ACC112 (cell line): ENCODE measurements at regions not wholly inside any gene's neighbourhood (a gene's known extent, or its start where the extent isn't known, plus 50 kb on each side); places are given as distances from the start of the nearest gene placed in this dataset.

Source experiments
- H2AFZ ChIP-seq: fragments of 200-600 bp; sonication (generic); one replicate; pipeline ENCODE4 v1.6.0; 2017; ENCODE audit warnings: antibody characterized with exemption, low read length; ENCODE audit not compliant: unreplicated experiment
- H3K27ac ChIP-seq: fragments of 200-600 bp; sonication (generic); 2 replicates; pipeline ENCODE4 v1.5.1; 2014; ENCODE audit warnings: low read depth, mild to moderate bottlenecking, antibody characterized with exemption, low read length, moderate library complexity
- H3K27me3 ChIP-seq: fragments of 200-600 bp; sonication (generic); 2 replicates; pipeline ENCODE4 v1.6.1; 2014; ENCODE audit warnings: mild to moderate bottlenecking, antibody characterized with exemption, low read length, moderate library complexity, mixed read lengths; ENCODE audit not compliant: insufficient read depth
- H3K36me3 ChIP-seq: fragments of 200-600 bp; sonication (generic); 2 replicates; pipeline ENCODE4 v1.6.1; 2016; ENCODE audit warnings: mild to moderate bottlenecking, antibody characterized with exemption, low read length, moderate library complexity, mixed read lengths; ENCODE audit not compliant: insufficient read depth
- H3K4me1 ChIP-seq: fragments of 200-600 bp; sonication (generic); one replicate; pipeline ENCODE4 v1.6.1; 2016; ENCODE audit warnings: low read length, mixed read lengths; ENCODE audit not compliant: insufficient read depth, unreplicated experiment, control insufficient read depth
- H3K4me3 ChIP-seq: fragments of 200-600 bp; sonication (generic); 2 replicates; pipeline ENCODE4 v1.5.1; 2014; ENCODE audit warnings: mild to moderate bottlenecking, low read depth, low read length
- H3K79me2 ChIP-seq: fragments of 200-600 bp; sonication (generic); one replicate; pipeline ENCODE4 v1.6.0; 2016; ENCODE audit warnings: low read length; ENCODE audit not compliant: control insufficient read depth, unreplicated experiment, insufficient read depth

DNA sequence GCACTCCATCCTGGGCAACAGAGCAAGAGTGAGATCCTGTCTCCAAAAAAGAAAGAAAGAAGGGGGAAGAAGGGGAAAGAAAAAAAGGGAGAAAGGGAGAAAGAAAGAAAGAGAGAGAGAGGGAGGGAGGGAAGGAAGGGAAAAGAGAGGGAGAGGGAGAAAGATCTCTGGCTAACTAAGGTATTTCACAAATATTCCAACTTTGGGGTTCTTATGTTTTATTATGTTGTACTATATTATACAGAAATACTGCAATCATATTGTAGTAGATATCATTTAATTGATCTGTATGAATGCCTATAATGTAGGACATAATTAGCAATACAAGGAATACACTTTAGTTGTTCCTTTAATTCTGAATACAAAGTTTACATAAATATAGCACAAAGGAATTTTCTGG is 70.1 kb upstream of the STAM2 start:
- Histone ChIP-seq H3K27me3 (peaks cover 4% of the 10 kb centered on the region; the same call in 1 of the 2 replicates), H3K27ac (no peak overlapping the region), H3K4me1 (peaks cover 5% of the 10 kb centered on the region), H3K4me3 (no peak overlapping the region), H2AFZ (no peak overlapping the region), H3K79me2 (no peaks in the 10 kb centered on the region), H3K36me3 (no peaks in the 10 kb centered on the region)

- Histone ChIP-seq H3K79me2 (no peaks in the 10 kb centered on the region), H3K27ac (no peak overlapping the region), H3K4me1 (peaks cover 2% of the 10 kb centered on the region), H2AFZ (no peak overlapping the region), H3K4me3 (no peak overlapping the region), H3K27me3 (peaks cover 12% of the 10 kb centered on the region; the same call in 1 of the 2 replicates), H3K36me3 (no peaks in the 10 kb centered on the region)
Observed at GRCh38 chr2:152246686-152247336, 71.2 kb upstream of the STAM2 start.

DNA sequence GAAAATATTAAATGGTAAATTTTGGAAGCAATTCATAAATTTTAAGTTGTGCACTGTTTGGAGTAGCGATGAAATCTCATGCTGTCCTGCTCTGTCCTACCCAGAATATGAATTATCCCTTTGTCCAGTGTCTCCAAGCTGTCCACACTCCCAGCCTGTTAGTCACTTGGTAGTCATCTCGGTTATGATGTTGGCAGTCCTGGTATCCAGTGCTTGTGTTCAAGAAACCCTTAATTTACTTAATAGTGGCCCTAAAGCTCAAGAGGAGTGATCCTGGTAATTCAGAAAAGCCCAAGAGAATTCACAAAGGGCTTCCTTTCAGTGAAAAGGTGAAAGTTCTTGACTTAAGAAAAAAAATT is 71.8 kb upstream of the STAM2 start:
- H3K4me1 ChIP-seq, result no peaks in the 10 kb centered on the region
- H3K27me3 ChIP-seq, result peaks cover 12% of the 10 kb centered on the region; the same call in 1 of the 2 replicates
- H3K27ac ChIP-seq, result no peak overlapping the region
- no peak overlapping the region for H3K4me3 ChIP-seq
- H2AFZ ChIP-seq, result no peak overlapping the region
- no peaks in the 10 kb centered on the region for H3K79me2 ChIP-seq
- no peaks in the 10 kb centered on the region for H3K36me3 ChIP-seq

GRCh38 chr2:152250421-152251100 is 75.0 kb upstream of the STAM2 start:
- no peaks in the 10 kb centered on the region for H3K79me2 ChIP-seq
- peaks cover 12% of the 10 kb centered on the region; the same call in 1 of the 2 replicates for H3K27me3 ChIP-seq
- no peak overlapping the region for H3K4me3 ChIP-seq
- H3K4me1 ChIP-seq, result no peaks in the 10 kb centered on the region
- no peaks in the 10 kb centered on the region for H3K36me3 ChIP-seq
- H3K27ac ChIP-seq, result no peak overlapping the region
- no peak overlapping the region for H2AFZ ChIP-seq

DNA sequence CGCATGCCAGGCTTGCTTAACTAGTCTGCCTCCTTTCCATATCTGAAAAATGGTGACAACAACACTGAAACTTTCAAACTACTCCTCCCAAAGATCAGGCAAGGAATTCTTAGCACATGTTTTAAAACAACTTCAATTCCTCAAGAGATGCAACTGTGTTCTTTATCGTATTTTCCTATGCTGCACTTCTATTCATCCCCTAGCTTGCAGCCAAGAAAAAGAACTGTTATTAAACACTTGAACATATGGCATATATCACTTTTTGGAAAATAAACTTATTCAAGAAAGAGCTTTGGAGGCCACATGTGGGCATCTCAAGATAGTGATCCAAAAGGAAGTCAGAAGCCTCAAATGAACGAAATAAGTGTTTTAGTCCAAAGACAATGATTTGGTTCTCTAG is 75.6 kb upstream of the STAM2 start:
- H3K27me3 ChIP-seq, result peaks cover 12% of the 10 kb centered on the region; the same call in 1 of the 2 replicates
- H3K27ac ChIP-seq, result no peak overlapping the region
- H3K36me3 ChIP-seq, result no peaks in the 10 kb centered on the region
- H3K4me3 ChIP-seq, result no peak overlapping the region
- no peak overlapping the region for H2AFZ ChIP-seq
- no peaks in the 10 kb centered on the region for H3K79me2 ChIP-seq
- H3K4me1 ChIP-seq, result no peaks in the 10 kb centered on the region

DNA sequence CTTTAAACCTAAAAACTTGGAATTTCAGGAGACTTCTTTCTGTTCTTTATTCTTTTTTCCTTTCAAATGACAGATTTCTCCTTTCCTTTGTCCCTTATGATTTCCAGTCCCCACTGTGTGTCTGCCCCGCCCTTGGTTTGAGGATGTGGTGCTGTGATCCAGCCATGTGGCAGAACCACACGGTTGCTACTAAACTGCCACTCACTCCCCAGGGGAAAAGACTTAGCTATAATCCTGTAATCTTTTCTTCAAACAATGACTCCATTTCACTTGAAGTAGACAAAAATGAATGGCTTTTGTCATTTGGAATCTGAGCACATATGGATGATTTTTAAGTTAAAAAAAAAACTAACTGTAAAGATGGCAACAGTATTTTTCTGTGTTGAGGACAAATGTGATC is 76.2 kb upstream of the STAM2 start:
- Histone ChIP-seq H3K36me3 (no peaks in the 10 kb centered on the region), H3K4me1 (no peaks in the 10 kb centered on the region), H3K27me3 (peaks cover 12% of the 10 kb centered on the region; the same call in 1 of the 2 replicates), H2AFZ (no peak overlapping the region), H3K79me2 (no peaks in the 10 kb centered on the region), H3K27ac (no peak overlapping the region), H3K4me3 (no peak overlapping the region)

DNA sequence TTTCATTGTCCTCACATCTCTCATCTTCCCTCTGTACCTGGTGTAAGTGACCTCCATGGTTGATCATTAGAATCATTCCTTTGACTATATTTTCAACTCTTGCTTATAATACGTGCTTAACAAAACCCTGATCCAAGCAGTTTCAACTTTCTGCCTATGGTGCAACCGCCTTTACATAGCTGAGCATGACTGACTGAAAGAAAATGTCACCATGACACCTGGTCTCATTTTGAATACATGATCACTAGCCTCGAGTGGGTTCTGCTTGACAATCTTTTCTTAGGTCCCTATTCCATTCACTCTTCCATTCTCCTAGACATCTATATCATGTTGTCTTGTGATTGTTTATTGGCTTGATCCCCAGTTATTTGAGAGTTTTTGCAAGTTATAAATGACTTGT is 78.9 kb upstream of the STAM2 start:
- H3K36me3 ChIP-seq, result no peaks in the 10 kb centered on the region
- no peaks in the 10 kb centered on the region for H3K4me1 ChIP-seq
- peaks cover 12% of the 10 kb centered on the region; the same call in 1 of the 2 replicates for H3K27me3 ChIP-seq
- no peaks in the 10 kb centered on the region for H3K79me2 ChIP-seq
- no peak overlapping the region for H3K27ac ChIP-seq
- H2AFZ ChIP-seq, result no peak overlapping the region
- H3K4me3 ChIP-seq, result no peak overlapping the region

DNA sequence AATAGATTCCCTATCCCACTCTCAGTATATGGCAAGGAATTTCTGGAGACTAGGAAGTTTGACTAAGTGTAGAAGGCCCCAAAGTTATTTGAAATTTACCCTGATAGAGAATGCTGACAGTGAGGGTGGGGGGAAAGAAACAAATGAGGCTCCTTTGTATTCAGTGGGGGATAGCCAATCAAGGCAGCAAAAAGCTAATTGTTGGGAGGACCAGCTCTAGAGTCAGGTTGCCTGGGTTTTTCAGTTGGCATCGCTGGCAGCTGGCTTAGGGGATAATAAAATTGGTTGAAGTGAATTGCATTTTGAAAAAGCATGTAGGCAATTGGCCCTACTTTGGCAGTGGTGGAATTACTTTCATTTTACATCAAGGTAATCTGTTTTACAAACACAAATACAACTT is 79.4 kb upstream of the STAM2 start:
- H2AFZ ChIP-seq, result no peak overlapping the region
- peaks cover 12% of the 10 kb centered on the region; the same call in 1 of the 2 replicates for H3K27me3 ChIP-seq
- H3K27ac ChIP-seq, result no peak overlapping the region
- H3K79me2 ChIP-seq, result no peaks in the 10 kb centered on the region
- H3K36me3 ChIP-seq, result no peaks in the 10 kb centered on the region
- no peaks in the 10 kb centered on the region for H3K4me1 ChIP-seq
- H3K4me3 ChIP-seq, result no peak overlapping the region

DNA sequence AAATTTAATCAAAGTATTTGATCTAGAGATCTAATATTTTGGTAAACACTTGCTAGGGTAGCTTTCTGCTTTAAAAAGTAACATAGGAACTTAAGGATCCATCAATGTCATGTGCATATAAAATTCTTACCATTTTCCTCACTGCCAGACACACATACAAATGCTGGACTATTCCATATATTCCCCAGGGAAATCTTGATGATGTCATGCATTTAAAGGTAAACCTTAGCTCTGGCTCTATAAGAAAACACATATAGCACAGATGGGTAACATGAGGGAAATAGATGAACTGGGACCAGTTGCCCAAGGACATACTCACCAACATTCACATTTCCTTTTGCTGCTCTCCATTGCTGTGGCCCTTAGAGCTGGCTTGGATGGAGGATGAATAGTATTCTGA is 79.1 kb upstream of the FMNL2 start:
- no peak overlapping the region for H2AFZ ChIP-seq
- no peak overlapping the region for H3K27ac ChIP-seq
- H3K4me3 ChIP-seq, result no peak overlapping the region
- H3K4me1 ChIP-seq, result no peaks in the 10 kb centered on the region
- H3K79me2 ChIP-seq, result no peaks in the 10 kb centered on the region
- H3K27me3 ChIP-seq, result peaks cover 6% of the 10 kb centered on the region; the same call in 1 of the 2 replicates
- no peaks in the 10 kb centered on the region for H3K36me3 ChIP-seq

- H3K79me2 ChIP-seq, result no peaks in the 10 kb centered on the region
- no peak overlapping the region for H2AFZ ChIP-seq
- H3K36me3 ChIP-seq, result no peaks in the 10 kb centered on the region
- H3K4me1 ChIP-seq, result no peaks in the 10 kb centered on the region
- H3K27ac ChIP-seq, result no peak overlapping the region
- no peaks in the 10 kb centered on the region for H3K27me3 ChIP-seq
- H3K4me3 ChIP-seq, result no peak overlapping the region
Observed at GRCh38 chr2:152260939-152261338, 74.0 kb upstream of the FMNL2 start.

GRCh38 chr2:152263911-152264310 is 71.1 kb upstream of the FMNL2 start:
- H3K4me1 ChIP-seq, result no peaks in the 10 kb centered on the region
- H3K36me3 ChIP-seq, result no peaks in the 10 kb centered on the region
- no peaks in the 10 kb centered on the region for H3K79me2 ChIP-seq
- no peak overlapping the region for H2AFZ ChIP-seq
- no peaks in the 10 kb centered on the region for H3K27me3 ChIP-seq
- no peak overlapping the region for H3K27ac ChIP-seq
- H3K4me3 ChIP-seq, result no peak overlapping the region
